ENCODE measurements at regions not wholly inside any gene's neighbourhood (a gene's known extent, or its start where the extent isn't known, plus 50 kb on each side); places are given as distances from the start of the nearest gene placed in this dataset.

DNA sequence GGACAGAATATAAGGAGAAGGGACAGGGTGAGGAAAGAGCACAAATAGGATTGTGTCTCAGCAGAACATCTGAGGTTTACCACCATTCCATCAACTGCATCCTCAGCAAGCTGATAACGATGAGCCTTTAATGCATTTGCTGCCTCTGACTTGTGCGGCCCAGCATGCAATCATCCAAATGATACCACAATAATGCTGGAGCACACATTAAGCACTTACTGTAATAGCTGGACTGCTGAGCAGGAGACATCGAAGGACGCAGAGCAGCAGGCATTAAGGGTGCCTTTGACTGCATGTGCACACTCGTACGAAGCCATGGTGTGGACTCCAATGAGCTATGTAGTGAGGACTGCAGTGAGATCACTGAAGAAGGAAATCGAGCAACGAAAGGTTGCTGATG lies 469.4 kb downstream of the FOXO1 start:
- Histone ChIP-seq H3K36me3 (ENCODE audit: control insufficient read depth, insufficient read depth, low read length) (no peaks in the 10 kb centered on the region), H3K27me3 (ENCODE audit: control insufficient read depth, insufficient read depth, low read length) (no peaks in the 10 kb centered on the region), H3K4me3 (ENCODE audit: low read depth, low read length) (no peak overlapping the region)
- TF ChIP-seq, protein P1, sequence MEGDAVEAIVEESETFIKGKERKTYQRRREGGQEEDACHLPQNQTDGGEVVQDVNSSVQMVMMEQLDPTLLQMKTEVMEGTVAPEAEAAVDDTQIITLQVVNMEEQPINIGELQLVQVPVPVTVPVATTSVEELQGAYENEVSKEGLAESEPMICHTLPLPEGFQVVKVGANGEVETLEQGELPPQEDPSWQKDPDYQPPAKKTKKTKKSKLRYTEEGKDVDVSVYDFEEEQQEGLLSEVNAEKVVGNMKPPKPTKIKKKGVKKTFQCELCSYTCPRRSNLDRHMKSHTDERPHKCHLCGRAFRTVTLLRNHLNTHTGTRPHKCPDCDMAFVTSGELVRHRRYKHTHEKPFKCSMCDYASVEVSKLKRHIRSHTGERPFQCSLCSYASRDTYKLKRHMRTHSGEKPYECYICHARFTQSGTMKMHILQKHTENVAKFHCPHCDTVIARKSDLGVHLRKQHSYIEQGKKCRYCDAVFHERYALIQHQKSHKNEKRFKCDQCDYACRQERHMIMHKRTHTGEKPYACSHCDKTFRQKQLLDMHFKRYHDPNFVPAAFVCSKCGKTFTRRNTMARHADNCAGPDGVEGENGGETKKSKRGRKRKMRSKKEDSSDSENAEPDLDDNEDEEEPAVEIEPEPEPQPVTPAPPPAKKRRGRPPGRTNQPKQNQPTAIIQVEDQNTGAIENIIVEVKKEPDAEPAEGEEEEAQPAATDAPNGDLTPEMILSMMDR (IDR thresholded peaks at IDR 0.05; ENCODE audit: insufficient read depth, low read length, severe bottlenecking): no peak
- DNase-seq (ENCODE audit: low read depth) (no peak), FAIRE-seq (no peak)

DNA sequence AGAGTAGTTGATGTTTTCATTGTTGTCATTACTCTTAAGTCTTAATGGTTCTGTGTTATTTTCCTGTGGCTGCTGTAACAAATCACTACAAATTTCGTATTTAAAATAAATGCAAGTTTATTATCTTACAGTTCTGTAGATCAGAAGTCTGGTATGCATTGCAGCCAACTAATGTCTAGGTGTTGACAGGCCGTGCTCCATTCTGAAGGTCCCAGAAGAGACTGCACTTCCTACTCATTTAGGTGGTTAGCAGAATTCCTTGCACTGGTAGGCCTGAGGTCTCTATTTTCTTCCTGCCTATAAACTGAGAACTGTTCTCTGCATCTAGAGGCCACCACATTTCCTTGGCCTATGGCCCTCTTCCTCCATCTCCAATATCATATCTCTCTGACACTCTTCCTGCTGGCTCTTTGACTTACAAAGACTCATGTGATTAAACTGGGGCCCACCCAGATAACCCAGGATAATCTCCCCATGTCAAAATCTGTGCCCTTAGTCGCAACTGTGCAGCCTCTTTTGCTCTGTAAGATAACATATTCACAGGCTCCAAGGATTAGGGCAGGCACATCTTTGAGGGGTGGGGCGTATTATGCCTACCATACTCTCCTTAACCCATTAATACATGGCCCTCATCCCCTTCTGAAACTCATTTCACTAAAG lies 468.4 kb downstream of the FOXO1 start:
- Histone ChIP-seq H3K4me3 (ENCODE audit: low read depth, low read length) (no peak overlapping the region), H3K36me3 (ENCODE audit: control insufficient read depth, insufficient read depth, low read length) (no peaks in the 10 kb centered on the region), H3K27me3 (ENCODE audit: control insufficient read depth, insufficient read depth, low read length) (no peaks in the 10 kb centered on the region)
- FAIRE-seq (no peak), DNase-seq (ENCODE audit: low read depth) (no peak)
- TF ChIP-seq, protein P1 (IDR thresholded peaks at IDR 0.05; ENCODE audit: insufficient read depth, low read length, severe bottlenecking): no peak

DNA sequence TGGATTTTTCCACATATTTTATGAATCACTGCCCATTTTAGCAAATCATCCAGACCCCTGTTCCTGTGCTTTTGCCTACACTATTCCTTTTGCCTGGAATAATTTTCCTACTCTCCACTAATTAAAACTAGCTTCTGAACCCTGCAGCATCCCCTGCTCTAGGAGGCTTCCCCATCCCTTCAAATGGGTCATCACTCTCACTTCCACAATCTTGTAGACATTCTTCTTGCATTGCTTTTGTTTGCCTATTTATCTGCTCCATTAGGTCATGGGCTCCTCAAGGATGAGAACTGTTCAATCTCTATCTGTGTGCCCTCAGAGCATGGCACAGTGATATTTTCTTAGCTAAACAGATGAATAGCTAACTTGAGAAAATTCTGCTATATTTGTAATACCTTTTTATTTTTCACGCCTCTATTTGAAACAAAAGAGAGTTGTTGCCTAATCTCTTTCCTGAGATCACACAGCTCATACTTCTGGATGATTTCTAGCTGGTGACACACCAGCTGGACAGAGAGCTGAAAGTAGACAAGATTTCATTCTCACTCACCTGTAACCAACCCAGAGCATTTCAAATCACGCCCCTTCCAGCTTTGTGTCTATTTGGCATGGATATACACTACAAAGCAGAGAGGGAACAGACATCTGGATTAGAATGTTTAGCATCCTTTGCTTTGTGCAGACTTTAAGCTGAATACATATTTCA lies 466.0 kb downstream of the FOXO1 start:
- H3K27me3 ChIP-seq (ENCODE audit: control insufficient read depth, insufficient read depth, low read length): no peaks in the 10 kb centered on the region
- H3K36me3 ChIP-seq (ENCODE audit: control insufficient read depth, insufficient read depth, low read length): no peaks in the 10 kb centered on the region
- FAIRE-seq (no peak), DNase-seq (ENCODE audit: low read depth) (peak; percentile 66)
- H3K4me3 ChIP-seq (ENCODE audit: low read depth, low read length): no peak overlapping the region
- TF ChIP-seq, protein P1 (IDR thresholded peaks at IDR 0.05; ENCODE audit: insufficient read depth, low read length, severe bottlenecking): no peak

DNA sequence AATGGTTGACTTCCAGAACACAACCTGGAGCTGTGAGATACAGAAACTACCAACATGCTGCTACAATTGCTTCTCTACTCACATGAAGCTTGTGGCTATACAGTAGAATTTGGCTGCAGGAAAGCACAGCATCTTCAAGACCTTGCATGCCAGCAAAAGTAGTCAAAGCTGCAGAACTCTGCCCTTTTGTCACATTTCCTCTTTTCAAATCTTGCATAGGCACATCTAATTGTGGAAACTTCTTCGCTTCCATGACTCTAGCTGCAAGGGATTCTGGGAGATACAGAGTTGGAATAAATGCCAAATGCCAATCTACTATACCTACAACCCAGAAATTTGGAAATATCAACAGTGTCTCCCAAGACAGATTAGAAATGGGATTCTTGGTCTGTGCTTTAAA lies 462.2 kb downstream of the FOXO1 start:
- DNase-seq (ENCODE audit: low read depth) (no peak), FAIRE-seq (no peak)
- no peaks in the 10 kb centered on the region for H3K36me3 ChIP-seq (ENCODE audit: control insufficient read depth, insufficient read depth, low read length)
- no peak overlapping the region for H3K4me3 ChIP-seq (ENCODE audit: low read depth, low read length)
- H3K27me3 ChIP-seq (ENCODE audit: control insufficient read depth, insufficient read depth, low read length): no peaks in the 10 kb centered on the region
- TF ChIP-seq, protein P1 (IDR thresholded peaks at IDR 0.05; ENCODE audit: insufficient read depth, low read length, severe bottlenecking): no peak

DNA sequence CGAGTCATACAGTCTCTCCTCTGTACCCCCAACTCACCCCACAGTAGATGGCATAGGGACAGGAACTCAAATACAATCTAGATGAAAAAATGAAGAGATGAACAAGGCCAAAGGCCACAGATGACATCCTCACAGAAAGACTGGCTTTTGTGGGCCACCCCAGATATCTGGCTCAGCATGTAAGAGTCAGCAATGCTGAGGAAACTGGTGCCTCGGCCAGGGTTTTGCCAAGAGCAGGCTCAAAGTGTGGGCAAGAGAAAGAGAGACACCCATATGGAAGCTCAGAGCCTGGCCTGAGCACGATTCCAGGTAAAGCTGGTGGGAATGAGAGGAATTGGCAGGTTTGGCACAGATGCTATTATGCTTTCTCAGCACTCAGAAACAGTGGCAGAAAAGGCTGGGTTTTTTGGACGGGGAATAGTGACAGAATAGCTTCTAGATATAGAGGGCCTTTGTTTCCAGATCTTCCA lies 460.6 kb downstream of the FOXO1 start:
- Histone ChIP-seq H3K36me3 (ENCODE audit: control insufficient read depth, insufficient read depth, low read length) (no peaks in the 10 kb centered on the region), H3K4me3 (ENCODE audit: low read depth, low read length) (no peak overlapping the region), H3K27me3 (ENCODE audit: control insufficient read depth, insufficient read depth, low read length) (no peaks in the 10 kb centered on the region)
- DNase-seq (ENCODE audit: low read depth) (peak; percentile 42), FAIRE-seq (no peak)
- TF ChIP-seq, protein P1 (IDR thresholded peaks at IDR 0.05; ENCODE audit: insufficient read depth, low read length, severe bottlenecking): no peak

Data from bronchial epithelial cell (primary cell).